IMR-90 (cell line): ENCODE measurements at regions not wholly inside any gene's neighbourhood (a gene's known extent, or its start where the extent isn't known, plus 50 kb on each side); places are given as distances from the start of the nearest gene placed in this dataset.

ENCODE experiments used
- BHLHE40 ChIP-seq: fragments of 150-350 bp; IDR thresholded peaks from 2 replicates; pipeline ENCODE4 v1.6.1; 2016; ENCODE audit warnings: mild to moderate bottlenecking, low read depth, low read length
- CEBPB ChIP-seq: IDR thresholded peaks from 2 replicates; pipeline ENCODE4 v1.6.1; 2012; ENCODE audit warnings: low read depth, low read length, improper control_type of control experiment
- POLR2A ChIP-seq: IDR thresholded peaks from 2 replicates; pipeline ENCODE4 v1.6.1; 2012; ENCODE audit warnings: mild to moderate bottlenecking, low read depth, low read length
- RAD21 ChIP-seq: IDR thresholded peaks from 2 replicates; pipeline ENCODE4 v1.6.1; 2012; ENCODE audit warnings: low read length, improper control_type of control experiment
- RCOR1 ChIP-seq: IDR thresholded peaks from 2 replicates; pipeline ENCODE4 v1.6.1; 2012; ENCODE audit warnings: mild to moderate bottlenecking, low read length, improper control_type of control experiment; ENCODE audit not compliant: insufficient replicate concordance
- RFX5 ChIP-seq: IDR thresholded peaks from 2 replicates; pipeline ENCODE4 v1.8.0; 2012; ENCODE audit warnings: low read depth, mild to moderate bottlenecking, low read length, moderate library complexity
- SMC3 ChIP-seq: fragments of 150-350 bp; IDR thresholded peaks from 2 replicates; pipeline ENCODE4 v1.6.1; 2016; ENCODE audit warnings: low read depth, mild to moderate bottlenecking, antibody characterized with exemption, low read length, moderate library complexity
- TF ChIP-seq, protein P1 (sequence below): conservative IDR thresholded peaks from 2 replicates; pipeline ENCODE4 v1.5.1; 2012; ENCODE audit warnings: mild to moderate bottlenecking, low read depth, low read length, improper control_type of control experiment

DNA sequence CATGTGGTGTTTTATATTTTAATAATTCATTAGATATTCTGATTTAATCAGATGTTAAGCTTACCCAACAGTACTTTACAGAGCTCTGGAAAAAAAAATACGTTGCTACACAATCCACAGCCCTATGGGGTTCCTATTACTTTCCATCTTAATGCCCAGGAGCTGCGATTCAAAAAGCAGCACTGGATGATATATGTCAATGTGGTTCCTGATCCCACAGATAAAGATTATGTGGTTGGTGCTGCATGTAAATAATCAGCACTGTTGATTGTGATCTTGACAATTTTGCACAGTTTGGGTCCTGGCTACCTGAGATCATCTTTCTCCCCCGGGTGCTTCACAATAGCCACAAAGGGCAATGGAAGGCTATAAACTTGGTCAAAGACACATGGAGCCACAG, 72.7 kb upstream of the DCLK2 start:
- TF ChIP-seq, protein P1, sequence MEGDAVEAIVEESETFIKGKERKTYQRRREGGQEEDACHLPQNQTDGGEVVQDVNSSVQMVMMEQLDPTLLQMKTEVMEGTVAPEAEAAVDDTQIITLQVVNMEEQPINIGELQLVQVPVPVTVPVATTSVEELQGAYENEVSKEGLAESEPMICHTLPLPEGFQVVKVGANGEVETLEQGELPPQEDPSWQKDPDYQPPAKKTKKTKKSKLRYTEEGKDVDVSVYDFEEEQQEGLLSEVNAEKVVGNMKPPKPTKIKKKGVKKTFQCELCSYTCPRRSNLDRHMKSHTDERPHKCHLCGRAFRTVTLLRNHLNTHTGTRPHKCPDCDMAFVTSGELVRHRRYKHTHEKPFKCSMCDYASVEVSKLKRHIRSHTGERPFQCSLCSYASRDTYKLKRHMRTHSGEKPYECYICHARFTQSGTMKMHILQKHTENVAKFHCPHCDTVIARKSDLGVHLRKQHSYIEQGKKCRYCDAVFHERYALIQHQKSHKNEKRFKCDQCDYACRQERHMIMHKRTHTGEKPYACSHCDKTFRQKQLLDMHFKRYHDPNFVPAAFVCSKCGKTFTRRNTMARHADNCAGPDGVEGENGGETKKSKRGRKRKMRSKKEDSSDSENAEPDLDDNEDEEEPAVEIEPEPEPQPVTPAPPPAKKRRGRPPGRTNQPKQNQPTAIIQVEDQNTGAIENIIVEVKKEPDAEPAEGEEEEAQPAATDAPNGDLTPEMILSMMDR, result no peak
- TF ChIP-seq POLR2A, result no peak
- TF ChIP-seq BHLHE40, result no peak
- no peak for TF ChIP-seq RAD21
- TF ChIP-seq CEBPB, result no peak
- TF ChIP-seq RFX5, result no peak
- no peak for TF ChIP-seq SMC3
- no peak for TF ChIP-seq RCOR1
